WTC11 (cell line): ENCODE measurements at regions not wholly inside any gene's neighbourhood (a gene's known extent, or its start where the extent isn't known, plus 50 kb on each side); places are given as distances from the start of the nearest gene placed in this dataset.

Experiments used
- ATAC-seq: fragments of 200-7000 bp; cut with Tn5 transposase; 2 replicates; pipeline ENCODE4 v1.10.0; 2021; ENCODE audit warnings: mild to moderate bottlenecking, moderate library complexity
- CTCF ChIA-PET: fragments of 300-600 bp; sonication (Branson Sonifier 250); formaldehyde crosslinking; loops from one replicate; lab custom pipeline; 2021; ENCODE audit warnings: antibody characterized with exemption; lab: Charles Lee
- POLR2A ChIA-PET: fragments of 350-600 bp; sonication (Branson Sonifier 250); formaldehyde crosslinking; loops from one replicate; lab custom pipeline; 2021; ENCODE audit warnings: antibody characterized with exemption; lab: Charles Lee
- DNase-seq: peaks from one replicate; pipeline ENCODE4 v3.0.0; 2021; ENCODE audit warnings: low spot score
- H3K27ac Mint-ChIP-seq: 2 replicates; pipeline ENCODE4 v1.8.0; 2021; ENCODE audit warnings: mixed read lengths
- H3K27me3 Mint-ChIP-seq: 2 replicates; pipeline ENCODE4 v1.8.0; 2021; ENCODE audit warnings: low read depth, mild to moderate bottlenecking, moderate library complexity, mixed read lengths
- H3K36me3 Mint-ChIP-seq: 2 replicates; pipeline ENCODE4 v1.8.0; 2021; ENCODE audit warnings: mixed read lengths
- H3K4me1 Mint-ChIP-seq: 2 replicates; pipeline ENCODE4 v1.8.0; 2022; ENCODE audit warnings: mixed read lengths
- H3K4me3 Mint-ChIP-seq: 2 replicates; pipeline ENCODE4 v1.8.0; 2021; ENCODE audit warnings: mild to moderate bottlenecking, moderate library complexity, mixed read lengths
- H3K9me3 Mint-ChIP-seq: 2 replicates; pipeline ENCODE4 v1.8.0; 2021; ENCODE audit warnings: mixed read lengths
- EMX1 ChIP-seq: fragments of 250-450 bp; sonication (Bioruptor Pico); IDR thresholded peaks from 2 replicates; pipeline ENCODE4 v1.8.0; 2021; ENCODE audit warnings: mild to moderate bottlenecking
- FOXK1 ChIP-seq: sonication (generic); formaldehyde crosslinking; IDR thresholded peaks from 2 replicates; pipeline ENCODE4 v1.8.0; 2022; ENCODE audit warnings: mild to moderate bottlenecking, moderate library complexity, missing genetic modification reagents
- MYBL2 ChIP-seq: sonication (generic); formaldehyde crosslinking; IDR thresholded peaks from 2 replicates; pipeline ENCODE4 v1.8.1; 2023; ENCODE audit warnings: mild to moderate bottlenecking, moderate library complexity, missing genetic modification reagents
- NFATC4 ChIP-seq: fragments of 250-450 bp; sonication (Bioruptor Pico); IDR thresholded peaks from 2 replicates; pipeline ENCODE4 v1.9.0; 2021; ENCODE audit warnings: mild to moderate bottlenecking
- NR1H2 ChIP-seq: sonication (generic); formaldehyde crosslinking; IDR thresholded peaks from 2 replicates; pipeline ENCODE4 v1.9.0; 2021; ENCODE audit warnings: mild to moderate bottlenecking, moderate library complexity, missing genetic modification reagents
- NR2C2 ChIP-seq: sonication (generic); formaldehyde crosslinking; IDR thresholded peaks from 2 replicates; pipeline ENCODE4 v1.8.0; 2022; ENCODE audit warnings: mild to moderate bottlenecking, missing genetic modification reagents
- PRRX2 ChIP-seq: fragments of 250-450 bp; sonication (Bioruptor Pico); IDR thresholded peaks from 2 replicates; pipeline ENCODE4 v1.8.0; 2021; ENCODE audit warnings: mild to moderate bottlenecking
- RELA ChIP-seq: sonication (generic); formaldehyde crosslinking; IDR thresholded peaks from 2 replicates; pipeline ENCODE4 v1.8.1; 2022; ENCODE audit warnings: missing genetic modification reagents, mild to moderate bottlenecking, borderline replicate concordance
- TEAD1 ChIP-seq: sonication (generic); formaldehyde crosslinking; IDR thresholded peaks from 2 replicates; pipeline ENCODE4 v1.8.0; 2022; ENCODE audit warnings: mild to moderate bottlenecking, missing genetic modification reagents
- TP53 ChIP-seq: sonication (generic); formaldehyde crosslinking; IDR thresholded peaks from 2 replicates; pipeline ENCODE4 v1.8.1; 2023; ENCODE audit warnings: mild to moderate bottlenecking, missing genetic modification reagents
- ZNF121 ChIP-seq: sonication (generic); formaldehyde crosslinking; IDR thresholded peaks from 2 replicates; pipeline ENCODE4 v1.8.0; 2023; ENCODE audit warnings: missing genetic modification reagents
- ZNF219 ChIP-seq: sonication (generic); formaldehyde crosslinking; IDR thresholded peaks from 2 replicates; pipeline ENCODE4 v1.8.0; 2023; ENCODE audit warnings: missing genetic modification reagents, mild to moderate bottlenecking, borderline replicate concordance
- ZNF423 ChIP-seq: fragments of 250-450 bp; sonication (Bioruptor Pico); IDR thresholded peaks from 2 replicates; pipeline ENCODE4 v2.1.2; 2022; ENCODE audit warnings: mild to moderate bottlenecking, moderate library complexity
- ZNF671 ChIP-seq: fragments of 250-450 bp; sonication (Bioruptor Pico); IDR thresholded peaks from 2 replicates; pipeline ENCODE4 v1.8.0; 2021; ENCODE audit warnings: mild to moderate bottlenecking
- TF ChIP-seq, protein P1 (sequence below): sonication (generic); formaldehyde crosslinking; IDR thresholded peaks from 2 replicates; pipeline ENCODE4 v1.8.0; 2023; ENCODE audit warnings: mild to moderate bottlenecking, missing genetic modification reagents
- TF ChIP-seq, protein P2 (sequence below): fragments of 250-450 bp; sonication (Bioruptor Pico); IDR thresholded peaks from 2 replicates; pipeline ENCODE4 v1.9.0; 2021; ENCODE audit warnings: mild to moderate bottlenecking
- TF ChIP-seq, protein P3 (sequence below): sonication (generic); formaldehyde crosslinking; IDR thresholded peaks from 2 replicates; pipeline ENCODE4 v1.8.0; 2022; ENCODE audit warnings: mild to moderate bottlenecking, missing genetic modification reagents
- TF ChIP-seq, protein P4 (sequence below): sonication (generic); formaldehyde crosslinking; IDR thresholded peaks from 2 replicates; pipeline ENCODE4 v1.8.1; 2022; ENCODE audit warnings: missing genetic modification reagents, borderline replicate concordance
- TF ChIP-seq, protein P5 (sequence below): sonication (generic); formaldehyde crosslinking; IDR thresholded peaks from 2 replicates; pipeline ENCODE4 v1.8.1; 2022; ENCODE audit warnings: low read depth, missing genetic modification reagents, borderline replicate concordance
- TF ChIP-seq, protein P6 (sequence below): sonication (generic); formaldehyde crosslinking; IDR thresholded peaks from 2 replicates; pipeline ENCODE4 v1.8.1; 2022; ENCODE audit warnings: mild to moderate bottlenecking, missing genetic modification reagents, moderate library complexity, borderline replicate concordance

DNA sequence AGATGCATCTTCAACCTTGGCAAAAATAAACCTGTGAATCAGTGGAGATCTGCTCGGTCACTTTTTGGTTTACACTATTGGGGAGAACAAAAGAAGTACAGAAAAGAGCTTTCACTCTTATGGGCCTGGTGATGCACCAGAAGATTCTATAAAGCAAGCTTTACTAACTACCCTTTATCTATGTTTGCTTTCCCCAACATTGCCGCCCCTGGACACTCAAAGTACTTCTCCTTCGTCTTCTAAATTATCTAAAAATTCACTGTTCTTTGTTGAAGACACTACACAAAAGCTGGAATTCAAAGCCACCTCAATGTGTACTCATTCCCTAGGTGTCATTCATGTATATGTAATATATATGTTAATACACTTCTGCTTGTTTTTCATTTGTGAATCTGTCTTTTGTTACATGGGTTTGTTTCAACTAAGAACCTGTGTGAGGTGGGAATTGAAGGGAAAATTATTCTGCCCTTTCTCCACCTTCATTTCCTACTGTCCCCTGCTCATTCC lies 97.9 kb upstream of the BTN3A2 start (continued):
- no peak for TF ChIP-seq ZNF671 (CRISPR knock-in tag)

DNA sequence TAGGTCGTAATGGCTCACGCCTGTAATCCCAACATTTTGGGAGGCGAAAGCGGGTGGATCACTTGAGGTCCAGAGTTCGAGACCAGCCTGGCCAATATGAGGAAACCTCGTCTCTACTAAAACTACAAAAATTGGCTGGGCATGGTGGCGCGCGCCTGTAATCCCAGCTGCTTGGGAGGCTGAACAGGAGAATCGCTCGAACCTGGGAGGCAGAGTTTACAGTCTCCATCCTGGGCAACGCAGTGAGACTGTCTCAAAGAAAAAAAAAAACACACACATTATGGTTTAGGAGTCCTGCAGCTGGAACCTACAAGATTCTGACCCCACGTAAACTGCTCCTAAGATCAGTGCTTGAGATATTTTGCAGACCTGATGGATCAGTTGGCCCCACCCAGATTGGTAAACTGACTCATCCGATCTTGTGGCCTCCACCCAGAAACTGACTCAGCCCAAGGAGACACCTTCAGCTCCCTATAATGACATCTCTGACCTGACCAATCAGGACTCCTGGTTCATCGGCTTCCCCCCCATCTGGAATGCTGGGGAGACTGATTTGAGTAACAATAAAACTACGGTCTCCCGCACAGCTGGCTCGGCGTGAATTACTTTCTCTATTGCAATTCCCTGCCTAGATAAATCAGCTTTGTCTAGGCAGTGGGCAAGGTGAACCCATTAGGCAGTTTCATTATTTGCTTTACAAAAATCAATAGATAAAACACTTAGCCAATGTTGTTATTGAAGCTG lies 96.2 kb upstream of the BTN3A2 start:
- peak; percentile 79 for DNase-seq
- H3K4me1 Mint-ChIP-seq = peaks cover 34% of the 10 kb centered on the region
- H3K4me3 Mint-ChIP-seq = no peak overlapping the region
- CTCF ChIA-PET = interaction anchor here (1.3 to 1.5 kb wide), 2 partner anchors 10 to 27 kb away, joined by 4 to 16 read pairs; no protein-coding TSS in a partner anchor
- no peaks in the 10 kb centered on the region for H3K9me3 Mint-ChIP-seq
- POLR2A ChIA-PET = interaction anchor here (1.0 to 10.5 kb wide), 20 partner anchors 16 to 1621 kb away, joined by 3 to 190 read pairs (median 10); a partner anchor contains a TSS
- H3K27ac Mint-ChIP-seq = peak overlapping the region; percentile 92
- no peaks in the 10 kb centered on the region; the same call in 1 of the 2 replicates for H3K27me3 Mint-ChIP-seq
- H3K36me3 Mint-ChIP-seq = 0 out of 2 replicates have a peak, but pooled peaks cover 3% of the 10 kb centered on the region
- ATAC-seq = peak; percentile 46
- TF ChIP-seq PRRX2 (CRISPR knock-in tag) = peak; percentile 72
- TF ChIP-seq, protein P1, sequence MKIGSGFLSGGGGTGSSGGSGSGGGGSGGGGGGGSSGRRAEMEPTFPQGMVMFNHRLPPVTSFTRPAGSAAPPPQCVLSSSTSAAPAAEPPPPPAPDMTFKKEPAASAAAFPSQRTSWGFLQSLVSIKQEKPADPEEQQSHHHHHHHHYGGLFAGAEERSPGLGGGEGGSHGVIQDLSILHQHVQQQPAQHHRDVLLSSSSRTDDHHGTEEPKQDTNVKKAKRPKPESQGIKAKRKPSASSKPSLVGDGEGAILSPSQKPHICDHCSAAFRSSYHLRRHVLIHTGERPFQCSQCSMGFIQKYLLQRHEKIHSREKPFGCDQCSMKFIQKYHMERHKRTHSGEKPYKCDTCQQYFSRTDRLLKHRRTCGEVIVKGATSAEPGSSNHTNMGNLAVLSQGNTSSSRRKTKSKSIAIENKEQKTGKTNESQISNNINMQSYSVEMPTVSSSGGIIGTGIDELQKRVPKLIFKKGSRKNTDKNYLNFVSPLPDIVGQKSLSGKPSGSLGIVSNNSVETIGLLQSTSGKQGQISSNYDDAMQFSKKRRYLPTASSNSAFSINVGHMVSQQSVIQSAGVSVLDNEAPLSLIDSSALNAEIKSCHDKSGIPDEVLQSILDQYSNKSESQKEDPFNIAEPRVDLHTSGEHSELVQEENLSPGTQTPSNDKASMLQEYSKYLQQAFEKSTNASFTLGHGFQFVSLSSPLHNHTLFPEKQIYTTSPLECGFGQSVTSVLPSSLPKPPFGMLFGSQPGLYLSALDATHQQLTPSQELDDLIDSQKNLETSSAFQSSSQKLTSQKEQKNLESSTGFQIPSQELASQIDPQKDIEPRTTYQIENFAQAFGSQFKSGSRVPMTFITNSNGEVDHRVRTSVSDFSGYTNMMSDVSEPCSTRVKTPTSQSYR (CRISPR knock-in tag) = no peak
- peak; percentile 62; the same call in 1 of the 2 replicates for TF ChIP-seq TEAD1
- TF ChIP-seq NR2C2 (CRISPR knock-in tag) = no peak
- TF ChIP-seq RELA = no peak
- TF ChIP-seq NR1H2 (CRISPR knock-in tag) = no peak
- 0 out of 2 replicates have a peak, but pooled peaks have one; percentile 2 for TF ChIP-seq ZNF423
- TF ChIP-seq NFATC4 = peak; percentile 51; the same call in 1 of the 2 replicates
- TF ChIP-seq, protein P2, sequence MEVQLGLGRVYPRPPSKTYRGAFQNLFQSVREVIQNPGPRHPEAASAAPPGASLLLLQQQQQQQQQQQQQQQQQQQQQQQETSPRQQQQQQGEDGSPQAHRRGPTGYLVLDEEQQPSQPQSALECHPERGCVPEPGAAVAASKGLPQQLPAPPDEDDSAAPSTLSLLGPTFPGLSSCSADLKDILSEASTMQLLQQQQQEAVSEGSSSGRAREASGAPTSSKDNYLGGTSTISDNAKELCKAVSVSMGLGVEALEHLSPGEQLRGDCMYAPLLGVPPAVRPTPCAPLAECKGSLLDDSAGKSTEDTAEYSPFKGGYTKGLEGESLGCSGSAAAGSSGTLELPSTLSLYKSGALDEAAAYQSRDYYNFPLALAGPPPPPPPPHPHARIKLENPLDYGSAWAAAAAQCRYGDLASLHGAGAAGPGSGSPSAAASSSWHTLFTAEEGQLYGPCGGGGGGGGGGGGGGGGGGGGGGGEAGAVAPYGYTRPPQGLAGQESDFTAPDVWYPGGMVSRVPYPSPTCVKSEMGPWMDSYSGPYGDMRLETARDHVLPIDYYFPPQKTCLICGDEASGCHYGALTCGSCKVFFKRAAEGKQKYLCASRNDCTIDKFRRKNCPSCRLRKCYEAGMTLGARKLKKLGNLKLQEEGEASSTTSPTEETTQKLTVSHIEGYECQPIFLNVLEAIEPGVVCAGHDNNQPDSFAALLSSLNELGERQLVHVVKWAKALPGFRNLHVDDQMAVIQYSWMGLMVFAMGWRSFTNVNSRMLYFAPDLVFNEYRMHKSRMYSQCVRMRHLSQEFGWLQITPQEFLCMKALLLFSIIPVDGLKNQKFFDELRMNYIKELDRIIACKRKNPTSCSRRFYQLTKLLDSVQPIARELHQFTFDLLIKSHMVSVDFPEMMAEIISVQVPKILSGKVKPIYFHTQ (CRISPR knock-in tag) = peak; percentile 89; the same call in 1 of the 2 replicates
- no peak for TF ChIP-seq ZNF219 (CRISPR knock-in tag)
- TF ChIP-seq TP53 (CRISPR knock-in tag) = no peak
- TF ChIP-seq, protein P3, sequence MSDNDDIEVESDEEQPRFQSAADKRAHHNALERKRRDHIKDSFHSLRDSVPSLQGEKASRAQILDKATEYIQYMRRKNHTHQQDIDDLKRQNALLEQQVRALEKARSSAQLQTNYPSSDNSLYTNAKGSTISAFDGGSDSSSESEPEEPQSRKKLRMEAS (CRISPR knock-in tag) = no peak
- TF ChIP-seq, protein P4, sequence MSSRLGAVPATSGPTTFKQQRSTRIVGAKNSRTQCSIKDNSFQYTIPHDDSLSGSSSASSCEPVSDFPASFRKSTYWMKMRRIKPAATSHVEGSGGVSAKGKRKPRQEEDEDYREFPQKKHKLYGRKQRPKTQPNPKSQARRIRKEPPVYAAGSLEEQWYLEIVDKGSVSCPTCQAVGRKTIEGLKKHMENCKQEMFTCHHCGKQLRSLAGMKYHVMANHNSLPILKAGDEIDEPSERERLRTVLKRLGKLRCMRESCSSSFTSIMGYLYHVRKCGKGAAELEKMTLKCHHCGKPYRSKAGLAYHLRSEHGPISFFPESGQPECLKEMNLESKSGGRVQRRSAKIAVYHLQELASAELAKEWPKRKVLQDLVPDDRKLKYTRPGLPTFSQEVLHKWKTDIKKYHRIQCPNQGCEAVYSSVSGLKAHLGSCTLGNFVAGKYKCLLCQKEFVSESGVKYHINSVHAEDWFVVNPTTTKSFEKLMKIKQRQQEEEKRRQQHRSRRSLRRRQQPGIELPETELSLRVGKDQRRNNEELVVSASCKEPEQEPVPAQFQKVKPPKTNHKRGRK (CRISPR knock-in tag) = no peak
- TF ChIP-seq, protein P5, sequence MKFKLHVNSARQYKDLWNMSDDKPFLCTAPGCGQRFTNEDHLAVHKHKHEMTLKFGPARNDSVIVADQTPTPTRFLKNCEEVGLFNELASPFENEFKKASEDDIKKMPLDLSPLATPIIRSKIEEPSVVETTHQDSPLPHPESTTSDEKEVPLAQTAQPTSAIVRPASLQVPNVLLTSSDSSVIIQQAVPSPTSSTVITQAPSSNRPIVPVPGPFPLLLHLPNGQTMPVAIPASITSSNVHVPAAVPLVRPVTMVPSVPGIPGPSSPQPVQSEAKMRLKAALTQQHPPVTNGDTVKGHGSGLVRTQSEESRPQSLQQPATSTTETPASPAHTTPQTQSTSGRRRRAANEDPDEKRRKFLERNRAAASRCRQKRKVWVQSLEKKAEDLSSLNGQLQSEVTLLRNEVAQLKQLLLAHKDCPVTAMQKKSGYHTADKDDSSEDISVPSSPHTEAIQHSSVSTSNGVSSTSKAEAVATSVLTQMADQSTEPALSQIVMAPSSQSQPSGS (CRISPR knock-in tag) = no peak
- TF ChIP-seq, protein P6, sequence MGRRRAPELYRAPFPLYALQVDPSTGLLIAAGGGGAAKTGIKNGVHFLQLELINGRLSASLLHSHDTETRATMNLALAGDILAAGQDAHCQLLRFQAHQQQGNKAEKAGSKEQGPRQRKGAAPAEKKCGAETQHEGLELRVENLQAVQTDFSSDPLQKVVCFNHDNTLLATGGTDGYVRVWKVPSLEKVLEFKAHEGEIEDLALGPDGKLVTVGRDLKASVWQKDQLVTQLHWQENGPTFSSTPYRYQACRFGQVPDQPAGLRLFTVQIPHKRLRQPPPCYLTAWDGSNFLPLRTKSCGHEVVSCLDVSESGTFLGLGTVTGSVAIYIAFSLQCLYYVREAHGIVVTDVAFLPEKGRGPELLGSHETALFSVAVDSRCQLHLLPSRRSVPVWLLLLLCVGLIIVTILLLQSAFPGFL (CRISPR knock-in tag) = no peak
- TF ChIP-seq FOXK1 (CRISPR knock-in tag) = 0 out of 2 replicates have a peak, but pooled peaks have one; percentile 17
- peak; percentile 73 for TF ChIP-seq ZNF121
- no peak for TF ChIP-seq MYBL2
- TF ChIP-seq EMX1 (CRISPR knock-in tag) = peak; percentile 89; the same call in 1 of the 2 replicates
